OCI-LY7 (cell line): ENCODE measurements at regions not wholly inside any gene's neighbourhood (a gene's known extent, or its start where the extent isn't known, plus 50 kb on each side); places are given as distances from the start of the nearest gene placed in this dataset.

ENCODE experiments used
- BruUV-seq: library from RNA; stranded (reverse); fragments of 400-500 nt; replicated peaks from 2 replicates; lab custom pipeline; 2021; lab: Mats Ljungman, UMichigan
- CTCF ChIA-PET: fragments of 300-600 bp; sonication (Branson Sonifier 250); formaldehyde crosslinking; loops from one replicate; lab custom pipeline; 2022; ENCODE audit warnings: antibody characterized with exemption; ENCODE audit not compliant: unreplicated experiment; lab: Charles Lee
- POLR2A ChIA-PET: fragments of 300-600 bp; sonication (Branson Sonifier 250); formaldehyde crosslinking; loops from one replicate; lab custom pipeline; 2022; ENCODE audit warnings: antibody characterized with exemption; lab: Charles Lee
- DNase-seq: peaks from one replicate; pipeline ENCODE4 v3.0.0-alpha.2; 2015; ENCODE audit warnings: low spot score
- H2AFZ ChIP-seq: fragments of 200-600 bp; sonication (generic), shearing (Covaris generic); 2 replicates; pipeline ENCODE4 v1.6.1; 2014; ENCODE audit warnings: mild to moderate bottlenecking, antibody characterized with exemption, low read length, moderate library complexity
- H3K27ac ChIP-seq: fragments of 200-600 bp; sonication (generic); 2 replicates; pipeline ENCODE4 v1.5.1; 2014; ENCODE audit warnings: mixed run types, low read depth, mild to moderate bottlenecking, moderate library complexity, low read length, inconsistent platforms; ENCODE audit not compliant: poor library complexity, severe bottlenecking
- H3K36me3 ChIP-seq: fragments of 200-600 bp; sonication (generic); 2 replicates; pipeline ENCODE4 v1.6.1; 2014; ENCODE audit warnings: mild to moderate bottlenecking, antibody characterized with exemption, low read length, moderate library complexity, mixed read lengths; ENCODE audit not compliant: insufficient read depth
- H3K4me1 ChIP-seq: fragments of 200-600 bp; sonication (generic); 2 replicates; pipeline ENCODE4 v1.5.1; 2014; ENCODE audit warnings: mild to moderate bottlenecking, low read length; ENCODE audit not compliant: insufficient read depth, poor library complexity, severe bottlenecking
- H3K4me2 ChIP-seq: fragments of 200-600 bp; sonication (generic); 2 replicates; pipeline ENCODE4 v1.6.1; 2014; ENCODE audit warnings: mild to moderate bottlenecking, low read length
- H3K4me3 ChIP-seq: fragments of 200-600 bp; sonication (generic); 2 replicates; pipeline ENCODE4 v1.5.1; 2014; ENCODE audit warnings: mild to moderate bottlenecking, low read depth, low read length; ENCODE audit not compliant: poor library complexity, severe bottlenecking
- H3K79me2 ChIP-seq: fragments of 200-600 bp; sonication (generic); 2 replicates; pipeline ENCODE4 v1.6.1; 2016; ENCODE audit warnings: low read depth, mild to moderate bottlenecking, low read length, moderate library complexity, mixed read lengths; ENCODE audit not compliant: insufficient read depth
- H3K9me2 ChIP-seq: fragments of 200-600 bp; sonication (generic); 2 replicates; pipeline ENCODE4 v1.6.1; 2016; ENCODE audit warnings: mild to moderate bottlenecking, low read length, mixed read lengths; ENCODE audit not compliant: insufficient read depth
- H3K9me3 ChIP-seq: fragments of 200-600 bp; sonication (generic); 2 replicates; pipeline ENCODE4 v1.6.1; 2014; ENCODE audit warnings: mild to moderate bottlenecking, mixed run types, low read length, mixed read lengths
- H4K20me1 ChIP-seq: fragments of 200-600 bp; sonication (generic); 2 replicates; pipeline ENCODE4 v1.6.1; 2014; ENCODE audit warnings: mild to moderate bottlenecking, antibody characterized with exemption, low read length, moderate library complexity, mixed read lengths; ENCODE audit not compliant: insufficient read depth
- CTCF ChIP-seq: fragments of 200-600 bp; sonication (generic); conservative IDR thresholded peaks from 2 replicates; pipeline ENCODE4 v1.5.1; 2014; ENCODE audit warnings: mild to moderate bottlenecking, antibody characterized with exemption, low read length, moderate library complexity, mixed read lengths
- EZH2phosphoT487 ChIP-seq: fragments of 200-600 bp; sonication (generic); IDR thresholded peaks from 2 replicates; pipeline ENCODE4 v1.6.1; 2018; ENCODE audit warnings: low read depth, borderline replicate concordance, mild to moderate bottlenecking, mixed run types, antibody characterized with exemption, low read length, moderate library complexity, mixed read lengths
- intact Hi-C: fragments of 100-400 bp; cut with micrococcal nuclease; formaldehyde crosslinking; loops from one replicate; pipeline ENCODE4 v1.10.0; 2022; ENCODE audit not compliant: unreplicated experiment

- Histone ChIP-seq H3K9me3 (no peaks in the 10 kb centered on the region), H3K4me1 (no peaks in the 10 kb centered on the region), H2AFZ (no peak overlapping the region), H3K79me2 (no peaks in the 10 kb centered on the region), H3K36me3 (no peaks in the 10 kb centered on the region), H3K9me2 (no peaks in the 10 kb centered on the region), H3K4me3 (no peak overlapping the region), H4K20me1 (no peaks in the 10 kb centered on the region), H3K4me2 (no peak overlapping the region), H3K27ac (no peak overlapping the region)
- intact Hi-C loops = loop anchor here (10.0 kb wide), 1 partner anchor 960 kb away; no protein-coding TSS in a partner anchor
- no peak for TF ChIP-seq EZH2phosphoT487
- no peak for TF ChIP-seq CTCF
- ChIA-PET POLR2A (interaction anchor here (0.7 kb wide), 1 partner anchor 24 kb away, joined by 3 read pairs; no protein-coding TSS in a partner anchor), CTCF (no interaction called here)
- no peak for DNase-seq
- BruUV-seq = no TSS peak
These were observed 69.5 kb upstream of the PRKG1 start for GRCh38 chr10:51004776-51005175.

GRCh38 chr10:51005551-51005950 is 68.7 kb upstream of the PRKG1 start:
- TF ChIP-seq EZH2phosphoT487 = no peak
- TF ChIP-seq CTCF = no peak
- H3K36me3 ChIP-seq = no peaks in the 10 kb centered on the region
- no peak overlapping the region for H3K4me2 ChIP-seq
- no peak for DNase-seq
- CTCF ChIA-PET = no interaction called here
- no peak overlapping the region for H3K4me3 ChIP-seq
- no peaks in the 10 kb centered on the region for H3K9me2 ChIP-seq
- no peaks in the 10 kb centered on the region for H3K9me3 ChIP-seq
- POLR2A ChIA-PET = interaction anchor here (0.7 to 1.0 kb wide), 2 partner anchors 10 to 23 kb away, joined by 3 read pairs; no protein-coding TSS in a partner anchor
- H3K4me1 ChIP-seq = no peaks in the 10 kb centered on the region
- no peak overlapping the region for H3K27ac ChIP-seq
- intact Hi-C loops = loop anchor here (10.0 kb wide), 1 partner anchor 959 kb away; no protein-coding TSS in a partner anchor
- no peak overlapping the region for H2AFZ ChIP-seq
- H3K79me2 ChIP-seq = no peaks in the 10 kb centered on the region
- BruUV-seq = no TSS peak
- H4K20me1 ChIP-seq = no peaks in the 10 kb centered on the region

- H3K4me1 ChIP-seq = no peaks in the 10 kb centered on the region
- no peak overlapping the region for H2AFZ ChIP-seq
- no peak overlapping the region for H3K4me2 ChIP-seq
- no peaks in the 10 kb centered on the region for H3K9me3 ChIP-seq
- ChIA-PET CTCF (no interaction called here), POLR2A (no interaction called here)
- no peak overlapping the region for H3K27ac ChIP-seq
- TF ChIP-seq EZH2phosphoT487 = no peak
- no peak for TF ChIP-seq CTCF
- no peaks in the 10 kb centered on the region for H4K20me1 ChIP-seq
- H3K9me2 ChIP-seq = no peaks in the 10 kb centered on the region
- H3K36me3 ChIP-seq = no peaks in the 10 kb centered on the region
- BruUV-seq = no TSS peak
- intact Hi-C loops = loop anchor here (10.0 kb wide), 1 partner anchor 958 kb away; no protein-coding TSS in a partner anchor
- H3K4me3 ChIP-seq = no peak overlapping the region
- DNase-seq = no peak
- no peaks in the 10 kb centered on the region for H3K79me2 ChIP-seq
These were observed 67.6 kb upstream of the PRKG1 start for GRCh38 chr10:51006686-51007085.
